GM23338 (cell line): ENCODE measurements at regions not wholly inside any gene's neighbourhood (a gene's known extent, or its start where the extent isn't known, plus 50 kb on each side); places are given as distances from the start of the nearest gene placed in this dataset.

Experiments
- ATAC-seq: fragments of 200-7000 bp; cut with Tn5 transposase; 3 replicates; pipeline ENCODE4 v1.9.1; 2020
- DNase-seq: peaks from one replicate; pipeline ENCODE4 v3.0.0-alpha.2; 2015; ENCODE audit warnings: low spot score
- H2AFZ ChIP-seq: fragments of 200-600 bp; sonication (generic); 2 replicates; pipeline ENCODE4 v1.8.0; 2016; ENCODE audit warnings: antibody characterized with exemption, mild to moderate bottlenecking, moderate library complexity
- H3F3A ChIP-seq: fragments of 200-600 bp; sonication (generic); replicated peaks from 2 replicates; pipeline ENCODE4 v1.8.0; 2017; ENCODE audit warnings: antibody characterized with exemption, mixed run types, low read depth
- H3K27ac ChIP-seq: fragments of 200-600 bp; sonication (generic); 2 replicates; pipeline ENCODE4 v1.6.1; 2016; ENCODE audit warnings: low read depth
- H3K27me3 ChIP-seq: fragments of 200-600 bp; sonication (generic); 2 replicates; pipeline ENCODE4 v1.8.0; 2016; ENCODE audit warnings: mild to moderate bottlenecking, mixed run types, moderate library complexity; ENCODE audit not compliant: insufficient read depth
- H3K36me3 ChIP-seq: fragments of 200-600 bp; sonication (generic); 2 replicates; pipeline ENCODE4 v1.8.0; 2016; ENCODE audit warnings: mild to moderate bottlenecking; ENCODE audit not compliant: insufficient read depth
- H3K4me1 ChIP-seq: fragments of 200-600 bp; sonication (generic); 2 replicates; pipeline ENCODE4 v1.8.0; 2016; ENCODE audit warnings: mild to moderate bottlenecking, moderate library complexity; ENCODE audit not compliant: insufficient read depth
- H3K4me2 ChIP-seq: fragments of 200-600 bp; sonication (generic); 2 replicates; pipeline ENCODE4 v1.7.1; 2017; ENCODE audit warnings: mixed run types
- H3K4me3 ChIP-seq: fragments of 200-600 bp; sonication (generic); 2 replicates; pipeline ENCODE4 v1.6.1; 2016; ENCODE audit warnings: mixed run types
- H3K79me2 ChIP-seq: fragments of 200-600 bp; sonication (generic); replicated peaks from 2 replicates; pipeline ENCODE4 v1.8.0; 2017; ENCODE audit warnings: mild to moderate bottlenecking; ENCODE audit not compliant: insufficient read depth
- H3K9me2 ChIP-seq: fragments of 200-600 bp; sonication (generic); 2 replicates; pipeline ENCODE4 v1.8.0; 2017; ENCODE audit not compliant: insufficient read depth
- H4K20me1 ChIP-seq: fragments of 200-600 bp; sonication (generic); replicated peaks from 2 replicates; pipeline ENCODE4 v1.8.0; 2017; ENCODE audit warnings: mild to moderate bottlenecking; ENCODE audit not compliant: insufficient read depth
- H3K27ac Mint-ChIP-seq: 2 replicates; pipeline ENCODE4 v1.8.0; 2020; ENCODE audit warnings: inconsistent platforms, mild to moderate bottlenecking, moderate library complexity, mixed read lengths
- H3K27me3 Mint-ChIP-seq: 3 replicates; pipeline ENCODE4 v1.8.0; 2022; ENCODE audit warnings: low read depth, mild to moderate bottlenecking, moderate library complexity, mixed read lengths, inconsistent platforms; ENCODE audit not compliant: insufficient read depth, poor library complexity
- H3K36me3 Mint-ChIP-seq: 3 replicates; pipeline ENCODE4 v1.8.0; 2021; ENCODE audit warnings: low read depth, mild to moderate bottlenecking, inconsistent platforms, moderate library complexity, mixed read lengths
- H3K4me1 Mint-ChIP-seq: 3 replicates; pipeline ENCODE4 v1.8.0; 2020; ENCODE audit warnings: mild to moderate bottlenecking, inconsistent platforms, mixed read lengths
- H3K4me3 Mint-ChIP-seq: 3 replicates; pipeline ENCODE4 v1.8.0; 2021; ENCODE audit warnings: moderate library complexity, mild to moderate bottlenecking, inconsistent platforms, mixed read lengths
- H3K9me3 Mint-ChIP-seq: 3 replicates; pipeline ENCODE4 v1.8.0; 2020; ENCODE audit warnings: moderate library complexity, mild to moderate bottlenecking, inconsistent platforms, mixed read lengths
- CREB1 ChIP-seq: fragments of 250-450 bp; sonication (Bioruptor Pico); IDR thresholded peaks from 2 replicates; pipeline ENCODE4 v1.5.0; 2020; ENCODE audit warnings: low read depth, mild to moderate bottlenecking, moderate library complexity
- CTCF ChIP-seq, 2 experiments: fragments of 200-600 bp in 1 of 2; sonication (generic) in 1 of 2; conservative IDR thresholded peaks; 2 replicates each; pipeline versions ENCODE4 v1.5.1 to v1.6.1; 2016 to 2017; ENCODE audit warnings: antibody characterized with exemption in 2 of 2, low read depth in 2 of 2, mild to moderate bottlenecking in 2 of 2, moderate library complexity in 1 of 2
- ETS1 ChIP-seq: IDR thresholded peaks from 2 replicates; pipeline ENCODE4 v1.6.1; 2016; ENCODE audit warnings: antibody characterized with exemption
- EZH2 ChIP-seq: fragments of 200-600 bp; sonication (generic); IDR thresholded peaks from one replicate; pipeline ENCODE4 v1.8.0; 2017; ENCODE audit warnings: antibody characterized with exemption, mild to moderate bottlenecking, low read depth; ENCODE audit not compliant: unreplicated experiment
- EZH2phosphoT487 ChIP-seq: fragments of 200-600 bp; sonication (generic); IDR thresholded peaks from one replicate; pipeline ENCODE4 v1.8.1; 2018; ENCODE audit warnings: antibody characterized with exemption; ENCODE audit not compliant: unreplicated experiment
- JUNB ChIP-seq: IDR thresholded peaks from one replicate; pipeline ENCODE4 v1.6.1; 2016; ENCODE audit warnings: antibody characterized with exemption; ENCODE audit not compliant: unreplicated experiment
- NANOG ChIP-seq: IDR thresholded peaks from 2 replicates; pipeline ENCODE4 v1.6.1; 2016; ENCODE audit warnings: antibody characterized with exemption, borderline replicate concordance
- POLR2AphosphoS5 ChIP-seq: IDR thresholded peaks from 2 replicates; pipeline ENCODE4 v1.6.1; 2016; ENCODE audit warnings: antibody characterized with exemption, low read depth
- REST ChIP-seq: IDR thresholded peaks from one replicate; pipeline ENCODE4 v1.6.1; 2018; ENCODE audit warnings: antibody characterized with exemption; ENCODE audit not compliant: unreplicated experiment
- STAT1 ChIP-seq: IDR thresholded peaks from one replicate; pipeline ENCODE4 v1.6.1; 2016; ENCODE audit warnings: antibody characterized with exemption; ENCODE audit not compliant: unreplicated experiment
- ZNF114 ChIP-seq: fragments of 250-450 bp; sonication (Bioruptor Pico); IDR thresholded peaks from 2 replicates; pipeline ENCODE4 v1.5.0; 2020; ENCODE audit warnings: mild to moderate bottlenecking, moderate library complexity
- ZNF331 ChIP-seq: fragments of 250-450 bp; sonication (Bioruptor Pico); IDR thresholded peaks from 2 replicates; pipeline ENCODE4 v1.5.0; 2020; ENCODE audit warnings: low read depth, mild to moderate bottlenecking, moderate library complexity
- ZNF462 ChIP-seq: fragments of 250-450 bp; sonication (Bioruptor Pico); IDR thresholded peaks from 2 replicates; pipeline ENCODE4 v1.5.0; 2020; ENCODE audit warnings: mild to moderate bottlenecking, moderate library complexity

- no peaks in the 10 kb centered on the region for H3K36me3 Mint-ChIP-seq
- H3K4me1 Mint-ChIP-seq, result peaks cover 20% of the 10 kb centered on the region
- H3K4me3 Mint-ChIP-seq, result no peak overlapping the region
- Histone ChIP-seq H2AFZ (no peak overlapping the region), H3K4me1 (peaks cover 13% of the 10 kb centered on the region), H3K4me2 (no peak overlapping the region), H3K9me2 (0 out of 2 replicates have a peak, but pooled peaks cover 5% of the 10 kb centered on the region), H3K27ac (no peak overlapping the region), H3K36me3 (no peaks in the 10 kb centered on the region), H4K20me1 (no peaks in the 10 kb centered on the region), H3F3A (no peaks in the 10 kb centered on the region), H3K4me3 (no peak overlapping the region), H3K27me3 (no peaks in the 10 kb centered on the region), H3K79me2 (no peaks in the 10 kb centered on the region)
- TF ChIP-seq CREB1 (CRISPR knock-in tag), result no peak
- TF ChIP-seq ETS1, result no peak
- TF ChIP-seq STAT1, result no peak
- TF ChIP-seq NANOG, result no peak
- no peak for TF ChIP-seq REST
- no peak for TF ChIP-seq EZH2phosphoT487
- TF ChIP-seq CTCF (conservative IDR thresholded peaks at IDR 0.05; ENCODE audit: low read depth in 2 of 2), result no peak
- TF ChIP-seq ZNF114 (CRISPR knock-in tag), result no peak
- TF ChIP-seq JUNB, result no peak
- TF ChIP-seq POLR2AphosphoS5, result no peak
- no peak for TF ChIP-seq ZNF462 (CRISPR knock-in tag)
- no peak for TF ChIP-seq EZH2
- no peak for TF ChIP-seq ZNF331 (CRISPR knock-in tag)
- peaks cover 31% of the 10 kb centered on the region for H3K27me3 Mint-ChIP-seq
- no peak overlapping the region for H3K27ac Mint-ChIP-seq
- no peaks in the 10 kb centered on the region for H3K9me3 Mint-ChIP-seq
- DNase-seq (no peak), ATAC-seq (no peak)
Measured at GRCh38 chr17:77765292-77765691, 193.2 kb upstream of the TNRC6C start.
